Keratinocyte (primary cell): ENCODE measurements at regions not wholly inside any gene's neighbourhood (a gene's known extent, or its start where the extent isn't known, plus 50 kb on each side); places are given as distances from the start of the nearest gene placed in this dataset.

Experiments used
- CTCF ChIP-seq, 3 experiments: IDR thresholded peaks in 1 of 3; conservative IDR thresholded peaks in 1 of 3; optimal IDR thresholded peaks in 1 of 3; 2 replicates in 2 of 3; 3 replicates in 1 of 3; pipeline versions ENCODE3 to v1.5.1; 2011; ENCODE audit warnings: low read length in 3 of 3, mild to moderate bottlenecking in 3 of 3, moderate library complexity in 2 of 3, control low read depth in 1 of 3, inconsistent platforms in 1 of 3; ENCODE audit not compliant: insufficient read depth in 2 of 3; ENCODE audit errors: extremely low read depth in 1 of 3
- EZH2 ChIP-seq: IDR thresholded peaks from one replicate; pipeline ENCODE4 v1.6.1; 2012; ENCODE audit warnings: inconsistent platforms, mild to moderate bottlenecking, low read length, moderate library complexity

- TF ChIP-seq CTCF (optimal IDR thresholded peaks at IDR 0.05 in 1 of 3, IDR thresholded peaks at IDR 0.05 in 1 of 3, conservative IDR thresholded peaks at IDR 0.05 in 1 of 3; ENCODE audit: extremely low read depth in 1 of 3, insufficient read depth in 2 of 3, low read length in 3 of 3) (no peak), EZH2 (no peak)
Measured at GRCh38 chr2:168397629-168398028, 58.4 kb upstream of the CERS6 start.
